GM19351 (cell line): ENCODE measurements at regions not wholly inside any gene's neighbourhood (a gene's known extent, or its start where the extent isn't known, plus 50 kb on each side); places are given as distances from the start of the nearest gene placed in this dataset.
A peak's percentile ranks its signal among the peaks of the same experiment; 100 is the strongest.

Experiments
- ATAC-seq: cut with Tn5 transposase; IDR thresholded peaks from one replicate; pipeline ENCODE4 v1.9.1; 2021; ENCODE audit warnings: mild to moderate bottlenecking, moderate library complexity; ENCODE audit not compliant: unreplicated experiment

DNA sequence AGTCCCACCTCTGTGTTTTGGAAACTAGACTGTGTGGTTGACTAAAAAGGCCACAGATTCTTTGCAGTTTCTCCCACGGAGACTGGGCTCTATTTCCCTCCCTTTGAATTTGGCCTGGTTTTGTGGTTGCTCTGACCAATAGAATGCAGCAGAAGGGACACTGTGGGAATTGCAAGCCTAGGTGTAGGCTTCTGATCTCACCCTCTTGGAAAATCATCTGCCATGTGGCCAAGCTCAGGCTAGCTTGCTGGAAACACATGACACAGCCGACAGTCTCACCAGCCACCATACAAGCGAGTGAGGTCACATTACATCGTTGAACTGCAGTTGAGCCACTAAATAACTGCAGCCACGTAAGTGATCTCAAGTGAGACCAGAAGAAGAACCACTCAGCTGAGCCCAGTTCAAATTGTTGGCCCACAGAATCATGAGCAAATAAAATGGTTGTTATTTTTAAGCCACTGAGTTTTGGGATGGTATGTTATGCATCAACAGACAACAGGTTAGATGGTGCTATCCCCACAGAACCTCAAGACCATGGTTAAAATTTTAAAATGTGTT, 319.1 kb upstream of the MEX3C start:
- ATAC-seq: no peak

DNA sequence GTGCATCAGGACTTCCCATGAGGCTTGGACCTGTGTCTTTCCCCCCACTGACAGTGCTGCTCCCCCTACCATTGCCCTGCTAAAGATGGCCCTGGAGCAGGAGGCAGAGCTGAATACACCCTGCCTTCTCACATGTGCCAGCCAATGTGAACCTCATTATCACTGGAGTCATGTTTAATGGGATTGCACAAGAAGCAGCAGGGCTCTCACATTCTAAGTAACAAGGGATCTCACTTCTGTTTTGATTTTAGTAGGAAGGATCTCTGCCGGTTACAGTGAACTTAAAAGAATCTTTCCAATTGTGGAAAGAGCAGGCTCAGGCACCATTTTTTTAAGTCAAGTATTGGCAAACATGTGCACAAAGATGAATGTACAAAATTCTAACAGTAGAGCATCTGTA, 322.1 kb upstream of the MEX3C start:
- no peak for ATAC-seq

DNA sequence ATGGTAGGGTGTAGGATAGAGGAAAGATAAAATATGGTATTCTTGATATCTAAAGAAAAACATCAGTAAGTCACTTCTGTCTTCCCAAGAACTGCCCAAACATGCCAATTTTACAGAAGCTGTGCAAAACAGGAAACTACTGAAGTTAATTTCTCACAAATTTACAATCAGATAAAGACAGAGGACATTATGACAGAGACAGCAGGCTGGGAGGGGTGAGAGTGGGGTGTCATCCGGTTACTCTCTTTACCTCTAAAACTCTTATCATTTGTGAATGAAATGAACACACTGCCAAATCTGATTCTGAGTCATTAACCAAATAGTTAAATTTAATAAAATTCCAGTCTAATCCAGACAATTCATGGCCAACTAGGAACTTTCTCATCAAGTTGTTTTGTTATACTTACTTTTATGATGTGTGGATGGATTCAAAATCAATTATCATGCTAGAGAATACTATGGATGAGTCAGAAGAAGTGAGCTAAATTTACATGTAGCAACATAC, 323.2 kb upstream of the MEX3C start:
- ATAC-seq: no peak

DNA sequence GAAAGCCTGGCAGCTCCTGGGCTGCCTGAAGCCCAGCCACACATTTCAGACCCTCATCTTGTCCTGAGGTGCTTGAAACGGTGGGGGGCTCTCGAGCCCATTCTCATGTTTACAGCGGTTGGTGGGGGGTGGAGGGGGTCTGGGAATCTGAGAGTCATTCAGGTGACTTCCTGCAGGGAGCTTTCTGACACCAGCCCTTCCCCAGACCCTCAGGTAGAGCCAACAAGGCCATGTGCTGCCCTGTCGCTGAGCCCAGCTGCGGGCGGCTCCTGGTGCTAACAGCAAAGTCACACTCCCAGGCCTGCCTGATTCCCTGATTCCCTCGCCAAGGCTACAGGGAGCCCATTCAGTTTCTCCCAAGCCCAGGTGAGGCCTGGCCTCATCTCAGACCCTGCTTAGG, 324.9 kb upstream of the MEX3C start:
- ATAC-seq: no peak

GRCh38 chr18:51522821-51523220, 325.3 kb upstream of the MEX3C start:
- ATAC-seq: no peak

GRCh38 chr18:51523671-51524070, 326.2 kb upstream of the MEX3C start:
- no peak for ATAC-seq

GRCh38 chr18:51525453-51526225, 328.2 kb upstream of the MEX3C start:
- no peak for ATAC-seq

GRCh38 chr18:51527826-51528225, 330.3 kb upstream of the MEX3C start:
- ATAC-seq: no peak

DNA sequence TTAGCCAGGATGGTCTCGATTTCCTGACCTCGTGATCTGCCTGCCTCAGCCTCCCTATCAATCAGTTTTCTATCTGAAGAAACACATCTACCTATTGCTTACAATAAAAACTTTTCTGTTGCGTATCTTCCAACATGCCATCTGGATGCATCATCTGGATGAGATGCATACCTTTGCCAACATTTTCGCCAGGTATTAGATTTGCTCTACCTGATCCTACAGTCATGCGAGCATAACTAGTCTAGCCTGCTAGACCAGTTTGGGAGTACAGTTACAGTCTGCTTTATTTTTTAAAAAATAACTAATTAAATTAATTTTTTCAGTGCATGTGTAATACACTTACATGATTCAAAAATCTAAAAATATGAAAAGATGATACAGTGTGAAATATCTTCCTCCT, 334.0 kb upstream of the MEX3C start:
- ATAC-seq: no peak

GRCh38 chr18:51537487-51537886, 340.0 kb upstream of the MEX3C start:
- ATAC-seq: peak; percentile 83

DNA sequence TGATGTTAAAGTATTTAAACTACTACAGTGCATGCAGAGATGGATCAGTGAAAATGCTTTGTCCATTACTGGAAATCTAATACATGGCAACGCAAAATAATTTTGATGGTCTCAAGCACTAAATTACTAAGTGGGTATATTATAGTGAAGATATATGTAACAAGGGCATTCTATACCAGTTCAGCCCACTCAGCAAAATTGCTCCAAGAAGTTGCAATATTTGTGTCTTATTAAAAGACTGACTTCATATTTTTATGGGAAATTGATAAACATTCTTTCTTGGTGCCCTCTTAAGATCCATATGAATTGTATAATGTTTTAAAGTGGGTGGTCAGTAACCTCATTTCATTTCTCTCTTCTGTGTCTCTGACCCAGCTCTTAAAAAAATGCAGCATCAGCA, 343.1 kb upstream of the MEX3C start:
- no peak for ATAC-seq

- no peak for ATAC-seq
These were observed 343.7 kb upstream of the MEX3C start for GRCh38 chr18:51541230-51541629.

- ATAC-seq: no peak
These were observed 346.2 kb upstream of the MEX3C start for GRCh38 chr18:51543658-51544155.

DNA sequence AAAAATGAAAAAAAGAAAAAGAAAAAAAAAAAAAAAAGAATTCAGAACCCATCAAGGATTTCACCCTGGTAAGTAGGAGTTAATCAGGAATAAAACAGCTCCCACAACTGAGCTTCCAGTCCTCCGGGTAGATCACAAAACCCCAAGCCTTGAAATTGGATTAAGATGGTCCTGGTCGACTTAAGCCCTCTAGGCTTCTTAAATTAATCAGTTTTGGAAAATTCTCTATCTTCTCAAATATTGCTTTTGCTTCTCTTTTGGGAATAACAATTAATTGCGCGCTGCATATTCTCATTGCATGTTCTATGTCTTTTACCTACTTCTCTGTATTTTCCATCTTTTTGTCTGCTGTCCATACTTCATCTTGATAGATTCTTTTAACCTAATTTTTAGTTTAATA, 348.0 kb upstream of the MEX3C start:
- ATAC-seq: no peak

DNA sequence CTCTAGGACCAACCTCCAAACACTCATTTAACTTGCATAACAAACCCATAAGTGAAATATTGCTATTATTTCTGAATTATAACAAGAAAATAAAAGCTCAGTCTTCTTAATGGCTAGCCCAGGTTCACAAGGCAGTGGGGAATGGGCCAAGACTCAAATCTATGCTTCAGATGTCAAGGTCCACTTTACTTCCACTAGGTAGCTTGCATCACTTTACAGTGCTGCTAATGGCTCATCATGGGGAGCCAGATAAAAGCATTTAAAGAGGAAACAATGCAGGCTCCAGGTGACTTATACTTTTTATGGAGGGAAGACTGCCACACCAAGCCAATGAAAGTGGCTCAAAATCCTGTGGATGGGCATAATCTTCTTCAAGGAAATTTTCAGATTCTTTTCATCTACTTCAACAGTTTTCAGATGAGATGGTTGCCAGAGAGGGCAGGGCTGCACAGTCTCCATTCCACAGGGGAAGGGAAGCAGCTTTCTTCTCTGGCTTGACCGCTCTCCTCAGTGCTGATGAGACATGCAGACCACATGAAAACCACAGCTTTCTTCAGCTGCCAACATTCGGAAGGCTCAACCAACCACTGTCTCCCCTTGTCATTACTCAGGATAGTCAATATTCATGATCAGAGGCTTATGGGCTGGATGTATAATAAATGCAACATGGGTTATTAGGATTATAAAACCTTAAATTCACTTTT, 361.9 kb upstream of the MEX3C start:
- no peak for ATAC-seq

DNA sequence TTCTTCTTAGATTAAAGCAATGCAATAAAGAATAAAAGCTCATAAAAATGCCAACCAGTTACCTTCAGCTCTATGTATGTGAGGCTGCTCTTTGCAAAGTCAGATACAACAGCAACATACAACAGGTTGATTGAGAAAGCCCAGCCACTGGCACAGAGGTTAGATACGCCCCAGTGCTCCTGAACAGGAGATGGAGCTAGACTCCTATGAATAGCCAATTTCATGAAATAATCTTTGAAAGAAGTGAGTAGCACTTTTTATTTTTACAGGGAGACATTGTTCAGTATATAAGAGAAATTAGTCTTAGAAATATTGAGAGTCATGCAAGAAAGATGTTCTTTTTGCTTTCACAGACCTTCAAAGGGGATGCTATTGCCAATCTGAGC, 362.4 kb upstream of the MEX3C start:
- no peak for ATAC-seq

DNA sequence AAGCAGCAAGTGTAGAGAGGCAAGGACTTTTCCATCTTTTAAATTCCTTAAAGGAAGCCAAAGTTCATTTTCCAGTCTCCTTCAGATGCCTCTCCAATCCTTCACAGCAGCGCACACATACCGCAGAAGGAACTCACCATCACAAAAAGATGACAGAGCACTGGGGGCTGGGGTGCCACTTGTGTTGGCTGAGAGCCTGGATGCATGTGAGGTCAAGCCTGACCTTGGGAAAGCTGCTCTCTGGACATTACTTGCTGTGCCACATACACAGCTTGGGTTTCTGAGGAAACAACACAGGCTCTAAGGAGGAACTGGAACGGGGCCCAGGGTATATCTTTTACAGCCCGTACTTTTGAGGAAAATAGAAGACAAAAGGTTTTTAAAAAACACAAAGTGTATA, 364.3 kb upstream of the MEX3C start:
- no peak for ATAC-seq

DNA sequence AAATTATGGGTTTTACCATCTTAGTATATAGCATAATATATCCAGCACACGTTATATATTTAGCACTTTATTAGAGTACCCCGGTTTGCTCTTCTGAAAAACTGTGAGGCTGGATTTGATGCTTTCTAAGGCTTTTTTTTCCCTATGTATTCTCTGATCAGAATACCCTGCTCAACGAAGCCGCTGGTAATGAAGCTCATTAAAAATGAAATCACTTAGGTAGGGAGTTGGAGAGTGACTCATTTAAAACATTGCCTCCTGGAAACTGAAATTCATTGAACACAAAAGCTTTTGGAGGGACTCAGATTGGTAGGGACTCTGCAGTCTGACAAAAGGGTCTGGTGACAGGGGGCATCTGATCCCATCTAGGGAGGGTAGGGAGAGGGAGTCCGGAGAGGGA, 365.4 kb upstream of the MEX3C start:
- ATAC-seq: no peak

DNA sequence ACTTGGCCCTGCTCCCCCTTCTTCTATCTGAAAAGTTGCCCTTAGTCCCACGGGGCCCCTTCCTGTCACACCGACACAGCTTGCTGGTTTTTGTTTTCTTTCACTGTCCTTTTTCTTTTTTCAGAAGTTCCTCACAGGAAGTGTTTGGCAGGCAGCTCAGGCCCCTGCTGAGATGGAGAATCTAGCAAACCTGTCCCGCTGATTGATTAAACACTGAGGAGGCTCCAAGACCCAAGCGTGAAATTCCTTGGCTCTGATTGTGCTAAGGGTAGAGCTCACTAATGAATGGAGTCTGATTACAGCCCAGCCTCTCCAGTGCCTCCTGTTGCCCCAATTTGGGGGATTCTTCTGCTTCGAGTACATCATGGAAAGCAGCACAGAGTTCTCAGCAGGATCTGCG, 365.9 kb upstream of the MEX3C start:
- ATAC-seq: no peak

DNA sequence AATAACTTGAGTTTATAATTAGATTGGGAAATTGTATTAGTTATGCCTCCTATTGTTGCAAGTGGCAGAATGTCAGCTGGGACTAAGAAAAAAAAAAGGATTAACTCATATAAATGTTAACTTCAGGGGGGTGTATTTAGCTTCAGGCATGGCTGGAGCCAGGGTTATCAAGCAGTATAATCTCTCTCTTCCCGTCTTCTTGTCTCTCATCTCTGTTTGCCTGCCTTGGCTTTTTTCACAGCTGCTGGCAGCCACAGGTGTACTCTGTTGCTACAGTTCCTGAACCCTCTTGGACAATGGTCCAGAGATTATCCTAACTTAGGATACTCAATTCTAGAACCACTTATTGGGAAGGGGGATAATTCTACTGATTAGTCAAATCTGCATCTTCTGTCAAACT, 370.7 kb upstream of the MEX3C start:
- ATAC-seq: no peak

DNA sequence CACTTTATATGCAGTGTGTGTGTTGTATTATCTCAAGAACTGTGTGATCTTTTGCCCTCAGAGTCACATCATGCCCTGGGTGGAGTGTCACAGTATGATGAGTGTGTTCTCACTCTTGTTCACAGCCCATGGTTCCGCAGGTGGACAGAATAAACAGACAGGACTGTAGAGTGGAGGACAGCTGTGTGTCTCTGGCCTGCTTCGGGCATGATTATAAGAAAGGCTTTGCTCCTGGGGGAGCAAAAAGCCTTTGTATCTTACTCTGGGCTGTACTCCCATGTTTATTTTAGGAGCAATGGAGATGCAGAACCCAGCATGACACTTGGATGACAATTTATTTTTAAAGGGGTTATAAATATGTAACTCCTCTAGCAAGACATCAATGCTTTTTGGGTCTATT, 371.7 kb upstream of the MEX3C start:
- no peak for ATAC-seq

DNA sequence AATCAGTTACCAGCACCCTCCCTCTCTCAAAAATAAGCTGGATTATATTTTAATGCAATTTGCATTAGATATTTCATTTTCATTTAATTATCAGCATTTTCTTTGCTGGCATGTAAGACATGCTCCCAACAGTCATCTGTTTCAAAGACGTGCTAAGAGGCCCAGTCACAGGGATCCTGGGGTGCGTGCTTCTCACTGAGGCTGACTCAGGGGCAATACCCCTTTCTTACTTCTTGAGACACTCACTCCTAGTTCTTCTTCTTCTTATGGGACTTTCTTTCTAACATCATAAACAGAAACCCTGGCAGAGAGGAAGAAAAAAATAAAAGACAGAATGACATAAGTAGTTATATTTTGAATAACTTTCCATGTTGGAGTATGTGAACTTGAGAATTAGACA, 372.1 kb upstream of the MEX3C start:
- ATAC-seq: no peak
